ENCODE measurements at regions not wholly inside any gene's neighbourhood (a gene's known extent, or its start where the extent isn't known, plus 50 kb on each side); places are given as distances from the start of the nearest gene placed in this dataset.

DNA sequence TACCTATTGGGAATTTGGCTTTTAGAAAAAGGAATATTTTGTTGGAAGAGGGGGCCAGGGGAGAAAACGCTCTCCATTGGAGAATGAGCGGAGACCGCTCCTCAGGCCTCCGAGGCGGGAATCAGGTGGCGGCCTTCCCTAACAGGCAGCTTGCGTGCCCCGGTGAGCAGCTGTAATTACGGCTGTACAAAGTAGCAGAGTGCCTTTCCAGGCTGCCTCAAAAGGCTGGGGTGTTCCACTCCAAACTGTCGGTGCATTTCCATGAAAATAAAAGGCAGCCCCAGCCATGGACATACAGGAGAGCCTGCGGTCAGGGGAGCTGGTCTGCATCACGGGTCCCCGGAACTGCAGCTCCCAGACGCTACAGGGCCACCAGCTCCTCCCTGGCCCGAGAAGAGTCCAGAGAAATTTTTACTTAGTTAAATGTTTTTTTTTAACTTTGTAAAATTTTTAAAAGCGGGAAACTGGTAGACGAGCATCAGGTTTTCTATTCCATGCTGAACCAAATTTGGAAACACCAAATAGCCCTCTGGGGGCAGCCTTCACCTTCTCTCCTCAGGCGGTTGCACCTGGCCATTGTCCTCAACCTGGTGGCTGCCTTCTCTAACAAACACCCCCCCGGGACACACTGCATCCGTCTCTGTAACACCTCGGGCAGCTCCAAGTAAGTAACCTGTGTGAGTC, 209.3 kb upstream of the SALL3 start:
- TF ChIP-seq, protein P1, sequence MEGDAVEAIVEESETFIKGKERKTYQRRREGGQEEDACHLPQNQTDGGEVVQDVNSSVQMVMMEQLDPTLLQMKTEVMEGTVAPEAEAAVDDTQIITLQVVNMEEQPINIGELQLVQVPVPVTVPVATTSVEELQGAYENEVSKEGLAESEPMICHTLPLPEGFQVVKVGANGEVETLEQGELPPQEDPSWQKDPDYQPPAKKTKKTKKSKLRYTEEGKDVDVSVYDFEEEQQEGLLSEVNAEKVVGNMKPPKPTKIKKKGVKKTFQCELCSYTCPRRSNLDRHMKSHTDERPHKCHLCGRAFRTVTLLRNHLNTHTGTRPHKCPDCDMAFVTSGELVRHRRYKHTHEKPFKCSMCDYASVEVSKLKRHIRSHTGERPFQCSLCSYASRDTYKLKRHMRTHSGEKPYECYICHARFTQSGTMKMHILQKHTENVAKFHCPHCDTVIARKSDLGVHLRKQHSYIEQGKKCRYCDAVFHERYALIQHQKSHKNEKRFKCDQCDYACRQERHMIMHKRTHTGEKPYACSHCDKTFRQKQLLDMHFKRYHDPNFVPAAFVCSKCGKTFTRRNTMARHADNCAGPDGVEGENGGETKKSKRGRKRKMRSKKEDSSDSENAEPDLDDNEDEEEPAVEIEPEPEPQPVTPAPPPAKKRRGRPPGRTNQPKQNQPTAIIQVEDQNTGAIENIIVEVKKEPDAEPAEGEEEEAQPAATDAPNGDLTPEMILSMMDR (IDR thresholded peaks at IDR 0.05): no peak

DNA sequence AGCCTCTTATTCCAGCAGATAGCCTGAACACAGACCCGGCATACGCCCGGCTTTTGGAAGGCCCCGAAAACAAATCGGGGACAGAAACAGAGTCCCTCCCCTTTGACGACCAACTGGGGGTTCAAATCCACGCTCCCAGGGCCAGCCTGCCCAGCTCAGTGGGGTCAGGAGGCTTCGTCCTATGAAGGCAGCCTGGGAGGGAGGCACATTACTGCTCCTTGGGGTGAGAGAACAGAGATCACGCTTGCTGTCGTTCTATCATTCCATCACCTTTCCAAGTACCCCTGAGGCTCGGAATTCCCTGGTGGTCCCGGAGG, 208.8 kb upstream of the SALL3 start:
- TF ChIP-seq, protein P1 (IDR thresholded peaks at IDR 0.05): no peak

DNA sequence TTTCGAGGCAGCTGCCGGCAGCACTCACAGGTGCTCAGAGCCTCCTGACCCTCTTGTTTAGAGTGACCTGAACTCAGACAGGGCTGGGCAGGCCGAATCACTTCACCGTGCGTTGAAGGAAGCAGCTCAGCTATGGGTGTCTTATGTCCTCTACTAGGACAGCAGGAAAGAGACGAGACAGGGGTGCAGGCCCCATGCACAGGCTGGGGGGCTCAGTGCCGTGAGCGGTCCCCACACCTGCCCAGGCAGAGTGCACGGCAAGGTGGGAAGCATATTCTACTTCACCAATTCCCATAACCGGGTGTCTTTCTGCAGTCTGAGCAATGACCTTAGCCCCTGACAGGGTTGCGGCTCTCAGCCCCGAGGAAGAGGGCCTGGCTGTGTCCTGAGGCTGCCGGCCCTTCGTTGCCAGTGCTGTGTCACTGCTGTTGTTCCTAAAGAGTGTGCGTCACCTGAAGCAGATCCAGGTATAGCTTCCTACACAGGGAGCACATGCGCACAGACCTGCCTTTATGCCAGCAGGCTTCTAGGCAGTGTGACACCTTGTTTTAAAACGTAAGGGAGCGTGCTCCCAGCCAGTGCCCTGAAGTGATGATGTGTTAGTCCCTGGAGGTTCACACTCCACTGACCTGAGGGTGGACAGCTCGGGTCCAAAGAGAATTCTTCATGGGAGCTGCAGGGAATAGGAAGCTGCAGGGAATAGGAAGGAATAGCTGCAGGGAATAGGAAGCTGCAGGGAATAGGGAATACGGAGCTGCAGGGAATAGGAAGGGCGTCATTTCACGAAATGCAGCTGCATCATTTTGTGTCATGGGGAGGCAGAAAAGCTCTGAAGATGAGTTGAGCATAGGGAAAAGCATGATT, 207.9 kb upstream of the SALL3 start:
- TF ChIP-seq, protein P1 (IDR thresholded peaks at IDR 0.05): no peak

DNA sequence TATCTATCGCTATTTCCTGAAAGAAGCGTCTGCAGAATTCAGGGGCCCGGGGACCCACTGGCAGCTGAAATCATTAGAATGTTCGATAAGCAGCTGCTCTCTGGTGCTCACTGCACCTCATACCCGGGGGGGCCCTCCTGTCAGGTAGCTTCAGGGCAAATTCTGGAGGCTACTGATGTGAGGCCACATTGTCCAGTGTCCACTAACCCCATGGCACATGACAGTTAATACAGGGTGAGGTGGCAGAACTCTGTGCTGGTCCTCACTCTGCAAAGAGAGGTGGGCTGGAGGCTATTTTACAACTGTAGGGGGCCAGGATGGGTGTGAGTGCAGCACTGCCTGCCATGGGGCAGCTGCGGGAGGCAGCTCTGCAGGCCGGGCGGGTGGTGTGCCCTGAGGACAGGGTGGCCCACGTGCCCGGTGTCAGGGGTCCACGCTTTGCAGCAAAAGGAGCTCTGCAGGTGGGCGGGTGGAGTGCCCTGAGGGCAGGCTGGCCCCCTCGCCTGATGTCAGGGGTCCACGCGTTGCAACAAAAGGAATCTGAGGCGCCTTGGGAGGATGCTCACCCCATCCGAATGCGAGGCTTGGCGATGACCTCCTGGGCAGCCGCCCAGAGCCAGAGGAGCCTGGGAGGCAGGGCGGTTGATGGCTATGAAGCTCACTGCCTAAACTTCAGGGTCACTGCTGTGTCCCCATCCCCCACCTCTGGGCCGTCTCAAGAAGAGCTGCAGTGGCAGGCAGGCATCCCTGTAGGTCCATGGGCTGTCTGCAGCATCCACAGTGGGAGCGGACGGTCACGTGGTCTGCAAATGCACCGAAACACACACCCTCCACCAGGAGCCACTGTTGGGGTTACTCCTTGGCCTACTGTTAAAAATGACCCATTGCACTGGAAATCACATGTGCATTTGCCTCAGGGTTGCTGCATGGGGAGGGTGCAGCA, 207.0 kb upstream of the SALL3 start:
- TF ChIP-seq, protein P1 (IDR thresholded peaks at IDR 0.05): no peak

DNA sequence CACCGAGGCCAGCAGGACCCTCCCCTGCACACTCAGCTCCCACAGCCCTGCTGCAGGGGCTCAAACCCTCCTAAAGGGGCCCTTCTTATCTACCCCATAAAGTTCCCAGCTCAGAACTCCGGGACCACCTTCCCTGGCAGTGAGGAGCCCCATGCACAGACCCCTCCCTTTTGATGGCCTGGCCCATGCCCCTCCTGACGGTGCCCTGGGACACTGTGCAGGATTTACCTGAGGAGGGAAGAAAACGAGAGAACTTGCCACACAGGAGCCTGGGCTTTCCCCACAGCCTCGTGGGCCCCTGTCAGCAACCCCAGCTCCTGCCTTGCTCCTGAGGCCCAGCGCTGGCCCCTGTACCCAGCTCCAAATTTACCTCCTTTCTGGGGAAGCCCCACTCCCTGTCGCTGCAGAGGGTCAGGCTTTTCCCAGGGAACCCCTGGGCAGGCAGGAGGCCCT, 206.3 kb upstream of the SALL3 start:
- TF ChIP-seq, protein P1 (IDR thresholded peaks at IDR 0.05): no peak

DNA sequence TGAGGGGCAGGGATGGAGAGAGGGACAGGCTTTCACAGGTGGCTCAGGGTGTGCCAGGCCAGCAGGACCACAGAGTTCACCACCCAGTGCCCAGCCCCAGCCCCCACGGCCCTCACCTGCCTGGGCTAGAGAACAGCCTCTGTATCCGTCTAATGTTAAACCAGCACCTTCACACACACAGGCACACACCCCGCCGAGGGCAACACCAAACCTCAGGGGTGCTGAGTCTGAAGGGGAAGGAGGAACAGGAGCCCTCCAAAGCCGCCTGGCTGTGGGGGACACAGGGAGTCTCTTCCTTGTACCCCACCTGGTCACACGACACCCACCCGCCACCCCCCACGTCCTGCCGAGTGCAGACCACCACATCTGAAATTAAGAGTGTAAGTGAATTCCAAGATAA, 205.8 kb upstream of the SALL3 start:
- TF ChIP-seq, protein P1 (IDR thresholded peaks at IDR 0.05): no peak

DNA sequence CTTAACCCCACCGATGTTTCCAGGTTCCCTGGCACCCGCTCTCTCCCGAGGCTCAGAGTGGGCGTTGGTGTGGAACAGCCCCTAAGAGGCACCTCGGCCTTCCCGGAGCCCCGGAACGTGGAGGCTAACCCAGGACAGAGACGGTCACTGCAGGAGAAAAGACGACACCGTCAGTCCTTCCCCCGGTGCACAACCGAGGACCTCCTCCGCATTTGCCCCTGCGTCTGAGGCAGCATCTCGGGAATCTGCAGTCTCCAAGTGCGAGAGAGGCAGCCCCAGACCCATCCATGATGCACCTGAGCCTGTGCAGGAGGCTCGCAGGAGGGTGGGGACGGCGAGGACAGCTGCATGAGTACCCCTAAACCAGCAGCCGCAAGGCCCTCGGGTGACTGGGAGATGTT, 204.9 kb upstream of the SALL3 start:
- TF ChIP-seq, protein P1 (IDR thresholded peaks at IDR 0.05): no peak

Data from LNCAP (cell line).